Endothelial cell of hepatic sinusoid (primary cell): ENCODE measurements at regions not wholly inside any gene's neighbourhood (a gene's known extent, or its start where the extent isn't known, plus 50 kb on each side); places are given as distances from the start of the nearest gene placed in this dataset.

Source experiments
- in situ Hi-C: cut with HindIII; loops from 2 replicates; pipeline ENCODE4 v1.10.0; 2017; ENCODE audit warnings: low sequenced_read_pairs

GRCh38 chr4:25569716-25570115 is 85.9 kb upstream of the SLC34A2 start:
- in situ Hi-C loops: loop anchor here (5.0 kb wide), 1 partner anchor 62 kb away; no protein-coding TSS in a partner anchor

DNA sequence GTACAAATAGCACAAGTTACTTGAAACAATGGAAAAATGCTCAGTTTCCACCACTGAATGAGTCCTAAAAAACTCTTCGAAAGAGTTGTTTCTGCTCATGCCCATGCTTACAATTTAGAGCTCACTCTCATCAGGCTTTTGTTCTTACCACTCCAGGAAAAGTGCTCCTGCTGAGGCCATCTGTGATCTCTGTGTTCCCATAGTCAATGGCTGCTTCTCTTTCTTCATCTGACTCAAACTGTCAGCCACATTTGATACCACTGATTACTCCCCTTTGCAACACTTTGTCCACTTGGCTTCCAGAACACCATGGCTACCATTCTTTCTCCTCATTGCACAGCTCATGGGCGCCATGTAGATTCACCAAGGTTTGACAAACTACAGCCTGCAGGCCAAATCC is 80.0 kb upstream of the SLC34A2 start:
- in situ Hi-C loops: no loop called here

- in situ Hi-C loops: no loop called here
These were observed 77.2 kb upstream of the SLC34A2 start for GRCh38 chr4:25578432-25578831.

GRCh38 chr4:25580633-25581467 is 74.8 kb upstream of the SLC34A2 start:
- in situ Hi-C loops: no loop called here

- in situ Hi-C loops: no loop called here
These were observed 69.6 kb upstream of the SLC34A2 start for GRCh38 chr4:25585901-25586523.

DNA sequence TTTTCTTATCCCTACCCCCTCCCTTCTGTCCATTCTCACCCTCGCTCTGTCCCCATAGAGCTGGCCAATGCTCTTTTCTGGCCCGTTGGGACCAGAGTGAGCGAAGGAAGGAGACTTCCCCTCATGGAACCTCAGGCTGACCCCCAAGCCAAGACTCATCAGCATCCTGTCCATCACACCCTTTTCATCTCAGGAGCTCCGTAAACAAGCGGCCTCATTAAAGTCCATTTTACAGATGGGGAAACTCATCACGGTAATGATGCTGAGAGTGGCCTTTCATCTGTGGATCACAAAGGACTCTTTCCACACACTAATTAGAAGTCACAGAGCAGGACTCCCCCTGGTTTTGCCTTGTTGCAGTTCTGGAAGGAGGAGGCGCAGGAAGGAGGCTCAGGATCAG is 67.4 kb upstream of the SLC34A2 start:
- in situ Hi-C loops: no loop called here

GRCh38 chr4:25590171-25590570 is 65.5 kb upstream of the SLC34A2 start:
- in situ Hi-C loops: no loop called here

DNA sequence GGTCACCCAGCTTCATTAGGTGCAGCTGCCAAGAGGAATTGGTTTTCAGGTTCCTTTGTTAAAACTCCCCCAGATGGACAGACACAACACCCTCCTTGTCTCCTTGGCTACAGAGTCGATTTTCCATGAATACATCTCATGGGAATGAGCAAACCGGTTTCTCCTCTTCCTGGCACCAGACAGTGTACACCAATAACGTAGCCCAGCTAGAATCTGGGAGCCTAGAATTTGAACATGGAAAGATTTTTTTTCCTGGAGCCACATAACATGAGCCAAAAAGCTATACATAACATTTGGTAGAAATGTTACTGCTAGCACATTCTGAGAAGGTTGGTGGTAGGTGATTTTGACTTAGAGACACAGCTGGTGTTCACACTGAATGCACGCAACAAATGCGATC is 62.9 kb upstream of the SLC34A2 start:
- in situ Hi-C loops: no loop called here
